ENCODE measurements at regions not wholly inside any gene's neighbourhood (a gene's known extent, or its start where the extent isn't known, plus 50 kb on each side); places are given as distances from the start of the nearest gene placed in this dataset.

DNA sequence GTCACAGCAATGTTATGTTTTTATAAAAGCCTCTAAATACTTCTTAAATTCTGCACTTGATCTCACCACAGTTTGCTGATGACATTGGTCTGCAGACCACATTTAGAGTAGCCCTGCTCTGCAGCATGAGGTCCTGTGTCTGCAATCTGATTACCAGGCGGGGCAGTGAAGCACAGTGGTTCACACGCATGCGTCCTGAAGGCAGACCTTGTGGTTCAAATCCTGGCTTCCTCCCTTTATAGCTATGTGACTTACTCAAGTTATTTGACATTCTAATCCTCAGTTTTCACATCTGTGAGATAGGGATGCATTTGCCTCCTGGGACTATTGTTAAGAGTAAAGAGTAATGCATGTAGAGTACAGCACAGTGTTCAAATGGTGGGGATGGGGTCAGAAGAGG, 50.3 kb downstream of the BMAL2 start:
- DNase-seq (ENCODE audit: low spot score): no peak

DNA sequence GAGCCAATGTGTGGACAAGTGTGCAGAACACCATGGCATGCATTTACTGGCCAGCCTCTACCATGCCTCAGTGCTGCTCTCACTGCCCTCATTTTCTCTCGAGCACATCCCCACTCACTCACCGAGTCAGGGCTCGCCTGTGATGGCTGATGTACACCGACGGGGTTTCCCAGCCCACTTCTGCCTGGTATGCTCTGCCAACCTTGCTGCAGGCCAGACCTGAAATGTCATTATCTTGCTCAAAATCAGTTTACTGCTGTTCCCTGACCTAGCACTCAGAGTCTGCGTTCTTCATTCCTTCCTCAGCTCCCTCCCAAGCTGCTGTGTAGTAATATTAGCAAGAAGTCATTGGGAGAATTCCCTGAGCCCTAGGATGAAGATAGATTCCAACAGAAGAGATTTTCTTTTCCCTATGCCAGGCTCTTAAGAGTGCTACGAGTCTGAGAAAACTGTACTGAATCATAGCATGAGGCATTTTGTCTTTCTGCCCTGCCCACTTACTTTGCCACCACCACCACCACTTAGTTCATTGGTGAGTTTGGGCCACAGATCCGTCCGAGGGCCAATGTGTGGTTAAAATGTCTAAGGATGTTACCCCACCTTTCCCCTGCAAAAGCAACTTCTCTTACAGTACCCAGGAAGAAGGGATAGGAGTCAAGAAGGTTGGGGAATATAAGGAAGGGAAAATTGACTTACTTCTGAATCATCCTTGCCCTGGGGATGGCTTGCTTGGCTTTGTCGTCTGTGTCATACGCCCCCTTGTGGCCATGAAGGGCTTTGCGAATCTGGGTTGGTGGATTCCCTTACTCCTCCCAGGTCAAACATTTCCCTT, 51.0 kb downstream of the BMAL2 start:
- DNase-seq (ENCODE audit: low spot score): peak; percentile 73

DNA sequence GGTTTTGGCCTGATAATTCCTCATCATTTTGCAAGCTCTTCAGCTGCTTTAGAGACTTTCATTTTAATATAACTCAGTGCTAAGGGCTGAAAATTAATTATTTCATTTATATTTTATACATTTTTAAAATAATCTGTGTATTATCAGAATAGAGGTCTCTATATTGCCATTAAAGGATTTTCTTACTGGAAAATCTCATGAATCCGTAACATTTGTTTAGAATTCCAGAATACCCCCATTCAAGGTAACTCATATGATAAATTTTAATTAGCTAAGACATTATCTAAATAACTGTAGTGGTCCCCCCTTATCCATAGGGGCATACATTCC, 51.6 kb downstream of the BMAL2 start:
- no peak for DNase-seq (ENCODE audit: low spot score)

DNA sequence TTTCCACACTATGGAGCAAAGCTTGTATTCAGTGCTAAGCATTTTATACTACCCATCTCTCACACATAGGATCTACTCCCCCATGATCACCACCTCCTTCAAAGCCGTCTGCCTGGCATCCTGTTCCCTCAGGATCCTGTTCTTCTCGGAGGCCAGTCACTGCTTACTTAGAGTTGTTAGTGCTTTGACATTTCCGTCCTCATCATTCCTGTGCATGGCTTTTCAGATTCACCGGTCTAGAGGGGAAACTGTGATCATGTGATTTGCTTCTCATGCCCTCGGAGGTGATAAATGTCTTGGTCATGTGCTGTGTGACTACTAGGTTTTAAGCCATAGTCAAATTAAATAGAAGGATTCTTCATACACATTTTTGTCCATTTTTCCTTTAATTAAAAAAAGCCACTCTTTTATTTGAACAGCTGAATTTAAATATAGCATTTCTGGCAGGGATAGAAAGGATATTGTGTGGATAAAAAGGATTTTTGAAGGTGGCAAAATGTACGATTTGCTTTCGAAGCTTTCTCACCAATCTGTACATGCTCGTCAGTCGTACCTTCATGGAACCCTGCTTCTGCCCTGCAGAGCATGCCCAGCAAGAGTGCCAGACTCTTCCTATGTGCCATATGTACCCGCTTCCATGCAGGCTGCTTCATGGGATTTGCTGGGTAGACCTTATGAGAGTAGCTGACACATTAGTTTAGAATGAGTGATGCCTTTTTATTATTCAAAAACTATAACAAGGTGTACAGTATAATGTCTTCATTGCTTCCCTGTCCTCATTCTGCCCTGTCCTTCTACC, 53.3 kb downstream of the BMAL2 start:
- DNase-seq (ENCODE audit: low spot score): no peak

DNA sequence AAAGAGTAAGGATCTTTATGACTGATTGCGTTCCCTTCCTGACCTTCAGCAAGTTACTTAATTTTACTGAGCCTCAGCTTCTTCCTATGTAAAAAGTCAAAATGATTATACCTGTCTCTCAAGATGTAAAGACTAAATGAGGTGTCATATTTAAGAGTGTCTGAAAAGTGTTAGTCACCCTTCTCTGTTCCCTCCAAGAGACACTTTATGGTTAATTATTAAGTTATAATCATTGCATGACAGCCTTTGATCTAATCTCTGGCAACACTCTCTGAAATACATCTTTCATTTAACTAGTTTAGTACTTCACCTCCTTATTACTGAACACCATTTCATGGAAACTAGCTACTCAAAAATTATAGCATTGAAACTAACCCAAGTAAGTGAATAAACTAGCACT, 54.8 kb downstream of the BMAL2 start:
- DNase-seq (ENCODE audit: low spot score): no peak

DNA sequence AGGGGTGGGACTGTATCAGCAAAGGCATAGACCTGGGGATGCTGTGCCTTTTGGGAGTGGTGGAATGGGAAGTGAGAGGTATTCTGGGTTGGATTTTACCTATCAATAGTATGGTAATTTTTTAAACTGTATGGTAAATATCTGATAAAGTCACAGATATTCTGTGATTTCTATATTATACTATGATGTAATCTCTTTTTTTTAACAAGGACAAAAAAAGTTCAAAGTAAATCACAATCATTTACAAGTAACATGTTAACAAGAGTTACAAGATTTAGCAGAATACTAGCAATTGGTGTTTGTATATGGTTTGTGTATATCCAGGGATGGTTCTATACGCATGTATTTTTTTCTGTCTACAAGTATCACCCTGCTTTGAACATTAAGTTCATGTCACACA, 56.0 kb downstream of the BMAL2 start:
- no peak for DNase-seq (ENCODE audit: low spot score)

DNA sequence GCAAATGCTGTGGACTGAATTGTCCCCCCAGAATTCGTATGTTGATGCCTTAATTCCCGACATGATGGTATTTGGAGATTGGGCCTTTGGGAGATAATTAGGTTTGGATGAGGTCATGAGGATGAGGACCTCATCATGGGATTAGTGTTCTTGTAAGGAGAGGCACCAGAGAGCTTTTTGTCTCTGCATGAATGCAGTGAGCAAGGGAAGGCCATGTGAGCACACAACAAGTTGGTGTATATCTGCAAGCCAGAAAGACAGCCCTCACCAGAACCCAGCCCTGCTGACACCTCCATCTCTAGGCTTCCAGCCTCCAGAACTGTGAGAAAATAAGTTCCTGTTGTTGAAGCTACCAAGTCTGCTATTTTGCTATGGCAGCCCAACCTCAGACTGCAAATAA, 51.9 kb upstream of the SMCO2 start:
- DNase-seq (ENCODE audit: low spot score): no peak

DNA sequence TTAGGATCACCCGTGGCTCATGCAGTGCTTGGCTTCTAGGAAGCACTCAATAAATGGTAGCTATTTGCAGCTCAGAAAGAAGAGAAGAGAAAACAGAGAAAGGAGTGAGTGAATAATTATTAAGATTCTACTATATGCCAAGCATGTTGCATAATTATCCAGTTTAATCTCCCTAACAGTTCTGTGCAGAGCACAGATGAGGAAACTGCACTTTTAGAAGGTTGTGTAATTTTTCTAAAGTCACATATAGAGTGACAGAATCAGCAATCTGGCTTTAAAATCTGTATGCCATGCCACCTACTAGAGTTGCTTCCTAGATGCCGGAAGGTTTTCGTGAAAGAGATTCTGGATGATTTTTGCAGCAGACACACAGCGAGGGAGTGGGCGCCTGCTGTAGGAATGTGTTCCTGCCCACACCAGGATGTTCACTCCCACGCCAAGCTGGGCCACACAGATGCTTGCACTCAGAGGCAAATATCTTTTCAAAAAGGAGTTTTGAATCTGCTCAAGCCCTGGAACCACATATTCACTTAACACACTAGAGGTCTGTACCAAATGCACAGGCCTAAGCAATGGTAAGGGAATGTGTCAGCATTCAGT, 50.2 kb upstream of the SMCO2 start:
- DNase-seq (ENCODE audit: low spot score): no peak

All from hematopoietic multipotent progenitor cell treated with erythropoietin and hydrocortisone succinate and interleukin-3 and kit ligand, for 15 days (in vitro differentiated cells).